ENCODE measurements at regions not wholly inside any gene's neighbourhood (a gene's known extent, or its start where the extent isn't known, plus 50 kb on each side); places are given as distances from the start of the nearest gene placed in this dataset.

GRCh38 chr6:90413867-90414266, 117.2 kb upstream of the BACH2 start:
- Histone ChIP-seq H3K4me3 (replicated peaks; ENCODE audit: insufficient read depth, low read length) (no peak overlapping the region), H3K27ac (replicated peaks) (no peak overlapping the region), H3K27me3 (ENCODE audit: insufficient read depth, poor library complexity, severe bottlenecking) (no peaks in the 10 kb centered on the region)
- no peak for DNase-seq (ENCODE audit: low read depth in 1 of 2, low spot score in 1 of 2)
- TF ChIP-seq CTCF (IDR thresholded peaks at IDR 0.05; ENCODE audit: insufficient read depth, low read length) (no peak), GABPA (IDR thresholded peaks at IDR 0.05; ENCODE audit: low read depth) (no peak), REST (IDR thresholded peaks at IDR 0.05; ENCODE audit: insufficient replicate concordance, low read depth) (no peak), POLR2AphosphoS5 (IDR thresholded peaks at IDR 0.05; ENCODE audit: low read depth) (no peak), SPI1 (IDR thresholded peaks at IDR 0.05; ENCODE audit: borderline replicate concordance, low read depth) (no peak)

- no peak for DNase-seq (ENCODE audit: low read depth in 1 of 2, low spot score in 1 of 2)
- Histone ChIP-seq H3K4me3 (replicated peaks; ENCODE audit: insufficient read depth, low read length) (no peak overlapping the region), H3K27me3 (ENCODE audit: insufficient read depth, poor library complexity, severe bottlenecking) (no peaks in the 10 kb centered on the region), H3K27ac (replicated peaks) (no peak overlapping the region)
- TF ChIP-seq GABPA (IDR thresholded peaks at IDR 0.05; ENCODE audit: low read depth) (no peak), POLR2AphosphoS5 (IDR thresholded peaks at IDR 0.05; ENCODE audit: low read depth) (no peak), SPI1 (IDR thresholded peaks at IDR 0.05; ENCODE audit: borderline replicate concordance, low read depth) (no peak), REST (IDR thresholded peaks at IDR 0.05; ENCODE audit: insufficient replicate concordance, low read depth) (no peak), CTCF (IDR thresholded peaks at IDR 0.05; ENCODE audit: insufficient read depth, low read length) (no peak)
Observed at GRCh38 chr6:90413396-90413795, 116.8 kb upstream of the BACH2 start.

- H3K27me3 ChIP-seq (ENCODE audit: insufficient read depth, poor library complexity, severe bottlenecking) = no peaks in the 10 kb centered on the region
- TF ChIP-seq SPI1 (IDR thresholded peaks at IDR 0.05; ENCODE audit: borderline replicate concordance, low read depth) = no peak
- TF ChIP-seq REST (IDR thresholded peaks at IDR 0.05; ENCODE audit: insufficient replicate concordance, low read depth) = no peak
- no peak for TF ChIP-seq POLR2AphosphoS5 (IDR thresholded peaks at IDR 0.05; ENCODE audit: low read depth)
- TF ChIP-seq GABPA (IDR thresholded peaks at IDR 0.05; ENCODE audit: low read depth) = no peak
- no peak for TF ChIP-seq CTCF (IDR thresholded peaks at IDR 0.05; ENCODE audit: insufficient read depth, low read length)
- no peak overlapping the region for H3K4me3 ChIP-seq (replicated peaks; ENCODE audit: insufficient read depth, low read length)
- DNase-seq (ENCODE audit: low read depth in 1 of 2, low spot score in 1 of 2) = no peak
- no peak overlapping the region for H3K27ac ChIP-seq (replicated peaks)
Observed at GRCh38 chr6:90412538-90413369, 116.1 kb upstream of the BACH2 start.
